ENCODE measurements at regions not wholly inside any gene's neighbourhood (a gene's known extent, or its start where the extent isn't known, plus 50 kb on each side); places are given as distances from the start of the nearest gene placed in this dataset.

GRCh38 chr12:78725033-78725432 lies 139.5 kb upstream of the SYT1 start:
- no peak overlapping the region for H3K27ac Mint-ChIP-seq (ENCODE audit: unreplicated experiment)
- H3K4me1 Mint-ChIP-seq (ENCODE audit: unreplicated experiment), result peaks cover 9% of the 10 kb centered on the region
- H3K27me3 Mint-ChIP-seq (ENCODE audit: unreplicated experiment), result peaks cover 4% of the 10 kb centered on the region
- no peak for DNase-seq (ENCODE audit: extremely low spot score, unreplicated experiment)
- H3K4me3 Mint-ChIP-seq (ENCODE audit: unreplicated experiment), result no peak overlapping the region
- no peaks in the 10 kb centered on the region for H3K9me3 Mint-ChIP-seq (ENCODE audit: unreplicated experiment)
- H3K36me3 Mint-ChIP-seq (ENCODE audit: unreplicated experiment), result no peaks in the 10 kb centered on the region
- TF ChIP-seq, protein P1, sequence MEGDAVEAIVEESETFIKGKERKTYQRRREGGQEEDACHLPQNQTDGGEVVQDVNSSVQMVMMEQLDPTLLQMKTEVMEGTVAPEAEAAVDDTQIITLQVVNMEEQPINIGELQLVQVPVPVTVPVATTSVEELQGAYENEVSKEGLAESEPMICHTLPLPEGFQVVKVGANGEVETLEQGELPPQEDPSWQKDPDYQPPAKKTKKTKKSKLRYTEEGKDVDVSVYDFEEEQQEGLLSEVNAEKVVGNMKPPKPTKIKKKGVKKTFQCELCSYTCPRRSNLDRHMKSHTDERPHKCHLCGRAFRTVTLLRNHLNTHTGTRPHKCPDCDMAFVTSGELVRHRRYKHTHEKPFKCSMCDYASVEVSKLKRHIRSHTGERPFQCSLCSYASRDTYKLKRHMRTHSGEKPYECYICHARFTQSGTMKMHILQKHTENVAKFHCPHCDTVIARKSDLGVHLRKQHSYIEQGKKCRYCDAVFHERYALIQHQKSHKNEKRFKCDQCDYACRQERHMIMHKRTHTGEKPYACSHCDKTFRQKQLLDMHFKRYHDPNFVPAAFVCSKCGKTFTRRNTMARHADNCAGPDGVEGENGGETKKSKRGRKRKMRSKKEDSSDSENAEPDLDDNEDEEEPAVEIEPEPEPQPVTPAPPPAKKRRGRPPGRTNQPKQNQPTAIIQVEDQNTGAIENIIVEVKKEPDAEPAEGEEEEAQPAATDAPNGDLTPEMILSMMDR (IDR thresholded peaks at IDR 0.05), result no peak

DNA sequence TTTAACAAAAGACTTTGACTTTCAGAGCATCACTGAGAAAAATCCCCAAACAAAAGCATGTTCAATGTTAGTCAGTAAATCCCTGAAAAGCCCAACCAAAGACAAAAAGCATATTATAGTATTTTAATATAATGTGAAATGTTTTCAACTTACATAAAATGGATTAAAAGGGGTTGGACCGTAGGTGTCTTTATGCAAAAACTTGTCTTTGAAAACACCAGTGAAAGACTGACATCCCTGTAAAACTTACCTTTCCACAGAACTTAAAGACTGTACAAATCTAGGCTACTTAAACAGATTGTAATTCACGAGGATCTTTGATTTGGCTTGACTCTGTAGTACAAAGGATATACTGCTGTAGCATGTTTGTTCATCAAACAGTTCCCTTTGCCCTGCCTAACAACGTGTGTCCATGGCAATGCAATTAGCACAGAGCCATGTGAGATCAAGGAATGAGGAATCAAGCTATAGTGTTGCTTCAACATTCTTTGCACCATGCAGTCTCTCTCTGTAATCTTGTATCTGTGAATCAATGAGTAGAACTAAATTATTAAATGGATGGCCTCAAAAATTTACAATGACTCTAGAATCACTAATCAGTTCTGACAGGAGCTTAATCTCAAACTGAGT lies 138.5 kb upstream of the SYT1 start:
- Mint-ChIP-seq H3K9me3 (ENCODE audit: unreplicated experiment) (no peaks in the 10 kb centered on the region), H3K4me3 (ENCODE audit: unreplicated experiment) (no peak overlapping the region), H3K36me3 (ENCODE audit: unreplicated experiment) (no peaks in the 10 kb centered on the region), H3K27me3 (ENCODE audit: unreplicated experiment) (peaks cover 4% of the 10 kb centered on the region), H3K27ac (ENCODE audit: unreplicated experiment) (no peak overlapping the region), H3K4me1 (ENCODE audit: unreplicated experiment) (peaks cover 9% of the 10 kb centered on the region)
- TF ChIP-seq, protein P1 (IDR thresholded peaks at IDR 0.05), result no peak
- DNase-seq (ENCODE audit: extremely low spot score, unreplicated experiment), result no peak

GRCh38 chr12:78726854-78727253 lies 137.7 kb upstream of the SYT1 start:
- Mint-ChIP-seq H3K4me3 (ENCODE audit: unreplicated experiment) (no peak overlapping the region), H3K9me3 (ENCODE audit: unreplicated experiment) (no peaks in the 10 kb centered on the region), H3K27ac (ENCODE audit: unreplicated experiment) (no peak overlapping the region), H3K4me1 (ENCODE audit: unreplicated experiment) (peaks cover 9% of the 10 kb centered on the region), H3K27me3 (ENCODE audit: unreplicated experiment) (peaks cover 4% of the 10 kb centered on the region), H3K36me3 (ENCODE audit: unreplicated experiment) (no peaks in the 10 kb centered on the region)
- TF ChIP-seq, protein P1 (IDR thresholded peaks at IDR 0.05), result no peak
- DNase-seq (ENCODE audit: extremely low spot score, unreplicated experiment), result no peak

DNA sequence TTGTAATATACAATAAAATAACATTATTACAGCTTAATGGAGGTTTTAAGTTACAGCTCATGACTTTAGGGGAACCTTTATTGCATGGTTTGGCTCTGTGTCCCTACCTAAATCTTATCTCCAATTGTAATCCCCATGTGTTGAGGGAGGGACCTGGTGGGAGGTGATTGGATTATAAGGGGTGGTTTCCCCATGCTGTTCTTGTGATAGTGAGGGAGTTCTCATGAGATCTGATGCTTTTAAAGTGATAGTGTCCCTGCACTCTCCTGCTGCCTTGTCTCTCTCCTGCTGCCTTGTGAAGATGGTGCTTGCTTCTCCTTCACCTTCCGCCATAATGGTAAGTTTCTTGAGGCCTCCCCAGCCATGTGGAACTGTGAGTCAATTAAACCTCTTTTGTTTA lies 132.1 kb upstream of the SYT1 start:
- Mint-ChIP-seq H3K27me3 (ENCODE audit: unreplicated experiment) (peaks cover 24% of the 10 kb centered on the region), H3K9me3 (ENCODE audit: unreplicated experiment) (no peaks in the 10 kb centered on the region), H3K27ac (ENCODE audit: unreplicated experiment) (no peak overlapping the region), H3K4me3 (ENCODE audit: unreplicated experiment) (no peak overlapping the region), H3K4me1 (ENCODE audit: unreplicated experiment) (no peaks in the 10 kb centered on the region), H3K36me3 (ENCODE audit: unreplicated experiment) (no peaks in the 10 kb centered on the region)
- TF ChIP-seq, protein P1 (IDR thresholded peaks at IDR 0.05), result no peak
- no peak for DNase-seq (ENCODE audit: extremely low spot score, unreplicated experiment)

DNA sequence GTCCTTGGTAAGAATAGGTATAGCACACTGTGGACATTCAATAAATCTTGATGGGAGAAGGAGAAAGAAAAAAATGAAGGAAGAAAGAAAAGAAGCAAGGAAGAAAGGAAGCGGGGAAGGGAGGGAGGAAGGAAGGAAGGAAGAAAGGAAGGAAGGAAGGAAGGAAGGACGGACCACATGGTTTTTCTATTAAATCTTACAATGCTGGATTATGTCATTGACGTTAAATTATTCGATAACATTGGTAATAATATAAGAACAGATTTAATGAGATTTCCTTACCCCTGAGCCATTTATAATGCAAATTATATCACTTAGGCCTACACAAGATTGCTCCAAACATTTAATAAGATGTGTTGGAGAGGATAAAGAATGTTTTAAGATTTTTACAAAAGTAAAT lies 124.9 kb upstream of the SYT1 start:
- no peak overlapping the region for H3K27ac Mint-ChIP-seq (ENCODE audit: unreplicated experiment)
- TF ChIP-seq, protein P1 (IDR thresholded peaks at IDR 0.05), result no peak
- H3K4me1 Mint-ChIP-seq (ENCODE audit: unreplicated experiment), result no peaks in the 10 kb centered on the region
- peaks cover 35% of the 10 kb centered on the region for H3K27me3 Mint-ChIP-seq (ENCODE audit: unreplicated experiment)
- no peaks in the 10 kb centered on the region for H3K36me3 Mint-ChIP-seq (ENCODE audit: unreplicated experiment)
- no peaks in the 10 kb centered on the region for H3K9me3 Mint-ChIP-seq (ENCODE audit: unreplicated experiment)
- H3K4me3 Mint-ChIP-seq (ENCODE audit: unreplicated experiment), result no peak overlapping the region
- no peak for DNase-seq (ENCODE audit: extremely low spot score, unreplicated experiment)

Data from osteocyte (in vitro differentiated cells).